ENCODE measurements at regions not wholly inside any gene's neighbourhood (a gene's known extent, or its start where the extent isn't known, plus 50 kb on each side); places are given as distances from the start of the nearest gene placed in this dataset.
"Not testable (repeated sequence)": the region's sequence is repeated elsewhere in the genome, so short reads cannot be mapped to it uniquely, and the experiment has no call there.

DNA sequence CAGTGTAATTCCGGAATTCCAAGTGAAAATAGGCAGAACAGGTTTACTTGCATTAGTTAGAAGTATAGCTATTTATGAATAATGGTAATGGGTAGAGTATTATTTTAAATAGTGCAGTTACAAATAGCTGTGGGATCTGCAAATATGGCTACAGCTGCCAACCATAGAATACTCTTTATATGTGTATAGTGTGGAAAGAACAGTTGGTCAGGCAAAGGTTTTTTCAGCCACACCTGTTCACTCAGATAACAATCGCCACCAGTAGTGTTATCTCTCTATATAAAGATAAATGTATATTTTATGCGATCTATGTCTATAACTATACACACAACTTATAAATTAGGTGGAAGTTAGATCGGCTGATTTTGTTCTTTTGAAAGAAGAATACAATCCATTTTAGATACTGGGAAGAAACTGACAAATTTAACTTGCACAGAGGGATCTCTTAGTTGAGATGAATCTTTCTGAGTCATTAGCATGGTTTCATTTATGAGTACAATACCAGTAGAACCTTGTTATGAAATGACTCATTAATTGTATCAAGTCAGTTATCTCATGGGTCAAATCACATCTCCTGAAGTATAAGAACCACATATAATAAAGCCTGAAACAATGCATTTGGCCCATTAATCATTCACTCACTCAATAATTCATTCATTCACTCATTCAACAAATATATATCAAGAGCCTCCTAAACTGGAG is 100.9 kb upstream of the NR3C2 start:
- no peak for DNase-seq (ENCODE audit: low read depth)

DNA sequence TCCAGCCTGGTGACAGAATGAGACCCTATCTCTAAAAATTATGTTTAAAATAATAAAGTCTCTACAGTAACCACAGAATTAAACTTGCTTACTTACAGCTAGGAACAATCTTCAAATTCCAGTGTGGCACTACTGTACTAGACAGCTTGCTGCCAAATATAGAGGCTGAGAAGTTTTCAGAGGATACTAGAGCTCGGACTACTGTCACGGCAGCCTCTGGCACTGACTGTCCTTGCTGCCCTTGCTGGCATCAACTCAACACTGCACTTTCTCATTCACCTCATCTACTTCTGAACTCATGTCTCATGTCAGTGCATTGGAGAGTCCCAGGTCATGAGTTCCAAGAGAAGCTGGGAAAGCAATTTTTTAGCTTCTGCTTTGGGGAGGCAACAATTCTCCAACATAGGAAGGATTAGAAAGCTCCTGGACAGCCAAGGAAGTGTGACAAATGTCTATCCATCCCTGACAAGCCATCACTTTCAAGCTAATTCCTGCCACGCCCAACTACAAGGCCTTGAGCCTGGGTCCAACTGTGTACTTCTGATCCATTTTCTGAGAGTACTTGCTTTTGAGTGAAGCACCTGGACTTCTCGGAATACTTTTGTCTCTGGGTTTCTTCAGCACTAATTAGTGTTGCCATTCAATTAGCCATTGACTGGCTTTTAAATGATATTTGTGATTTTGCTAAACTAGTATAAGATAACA is 98.6 kb upstream of the NR3C2 start:
- DNase-seq (ENCODE audit: low read depth): no peak

DNA sequence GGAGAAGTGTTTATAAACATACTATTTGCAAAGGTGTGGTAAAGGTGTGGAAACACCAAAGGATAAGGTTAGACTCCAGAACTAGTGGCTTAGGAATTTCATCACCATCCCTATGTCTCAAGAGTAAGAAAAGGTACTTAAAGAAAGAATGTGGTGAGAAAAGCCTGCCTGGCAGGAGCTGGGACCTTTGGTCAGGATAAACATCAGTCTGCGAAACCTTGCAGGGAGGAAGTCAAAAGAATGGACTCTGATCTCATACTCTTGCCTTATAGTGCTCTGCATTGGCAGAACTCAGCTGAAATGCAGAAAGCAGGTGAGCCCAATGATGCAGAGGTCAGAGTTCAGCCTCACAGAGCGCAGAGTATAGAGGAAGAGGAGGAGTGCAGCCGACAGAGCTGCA is 97.2 kb upstream of the NR3C2 start:
- DNase-seq (ENCODE audit: low read depth): no peak

DNA sequence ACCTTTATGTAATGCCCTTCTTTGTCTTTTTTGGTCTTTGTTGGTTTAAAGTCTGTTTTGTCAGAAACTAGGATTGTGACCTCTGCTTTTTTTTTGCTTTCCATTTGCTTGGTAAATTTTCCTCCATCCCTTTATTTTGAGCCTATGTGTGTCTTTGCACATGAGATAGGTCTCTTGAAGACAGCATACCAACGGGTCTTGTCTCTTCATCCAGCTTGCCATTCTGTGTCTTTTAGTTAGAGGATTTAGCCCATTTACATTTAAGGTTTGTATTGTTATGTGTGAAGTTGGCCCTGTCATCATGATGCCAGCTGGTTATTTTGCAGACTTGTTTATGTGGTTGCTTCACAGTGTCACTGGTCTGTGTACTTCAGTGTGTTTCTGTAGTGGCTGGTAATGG is 91.6 kb upstream of the NR3C2 start:
- not testable (repeated sequence) for DNase-seq (ENCODE audit: low read depth)

DNA sequence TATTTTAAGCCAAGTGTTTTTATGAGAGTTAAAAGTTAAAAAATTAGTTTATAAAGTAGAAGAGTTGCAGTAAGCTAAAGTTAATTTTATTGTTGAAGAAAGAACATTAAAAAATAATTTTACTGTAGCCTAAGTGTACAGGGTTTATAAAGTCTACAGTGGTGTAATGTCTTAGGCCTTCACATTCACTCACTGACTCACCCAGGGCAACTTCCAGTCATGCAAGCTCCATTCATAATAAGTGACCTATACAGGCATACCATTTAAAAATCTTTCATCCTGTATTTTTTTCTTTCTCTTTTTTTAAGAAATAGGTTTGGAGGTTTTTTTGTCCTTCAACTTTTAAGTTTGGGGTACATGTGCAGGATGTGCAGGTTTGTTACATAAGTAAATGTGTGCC is 87.9 kb upstream of the NR3C2 start:
- DNase-seq (ENCODE audit: low read depth): no peak

DNA sequence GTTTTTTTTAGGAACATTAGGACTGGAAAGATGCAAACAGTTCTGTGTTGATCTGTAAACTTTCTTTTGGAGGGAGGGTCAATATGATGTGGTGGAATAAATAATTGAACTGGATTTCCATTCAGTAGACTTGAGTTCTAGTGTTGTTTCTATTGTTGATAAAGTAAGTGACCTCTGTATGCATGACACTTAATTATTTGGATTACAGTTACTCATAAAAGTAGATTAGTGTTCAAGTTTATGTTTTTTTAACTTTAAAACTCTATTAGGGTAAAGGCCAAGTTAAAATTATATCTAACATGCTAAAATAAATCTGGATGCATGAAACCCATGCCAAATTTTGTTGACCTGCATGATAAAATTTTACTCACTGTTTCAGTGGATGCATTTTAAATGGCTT is 85.4 kb upstream of the NR3C2 start:
- no peak for DNase-seq (ENCODE audit: low read depth)

DNA sequence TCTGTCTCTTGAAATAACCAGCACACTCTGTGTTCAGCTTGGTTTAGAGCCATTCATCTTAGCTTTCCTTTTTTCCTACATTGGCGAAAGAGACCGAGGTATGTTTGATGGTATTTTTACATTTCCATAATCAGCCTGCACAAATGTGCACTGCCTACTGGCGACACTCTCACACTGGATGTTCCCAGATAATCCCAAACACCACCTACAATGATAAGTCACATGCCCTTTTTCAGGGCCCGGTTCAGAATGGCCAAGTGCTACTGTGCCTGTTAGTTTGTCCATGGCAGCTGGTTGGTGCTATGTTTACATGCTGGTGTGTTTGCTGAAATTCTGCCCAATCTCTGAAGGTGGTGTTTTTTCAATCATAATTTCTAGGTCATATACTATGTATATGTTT is 80.8 kb upstream of the NR3C2 start:
- DNase-seq (ENCODE audit: low read depth): no peak

DNA sequence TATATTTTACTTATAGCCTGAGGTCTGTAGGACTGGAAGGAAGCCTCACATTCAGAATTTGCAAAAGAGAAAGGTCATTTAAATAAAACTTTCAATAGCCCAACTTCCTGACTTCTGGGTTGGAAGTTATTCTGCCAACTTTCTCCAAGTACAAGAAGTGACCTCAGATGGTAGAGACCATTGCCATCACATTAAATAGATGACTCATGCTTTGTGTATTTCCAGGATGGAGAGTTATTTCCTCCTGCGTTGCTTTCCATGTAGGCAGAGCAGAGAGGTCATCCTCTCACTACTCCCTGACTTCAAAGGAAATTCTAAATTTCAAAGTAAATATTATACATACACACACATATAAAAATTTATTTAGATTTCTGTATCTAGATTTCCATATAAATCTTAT is 73.0 kb upstream of the NR3C2 start:
- no peak for DNase-seq (ENCODE audit: low read depth)

DNA sequence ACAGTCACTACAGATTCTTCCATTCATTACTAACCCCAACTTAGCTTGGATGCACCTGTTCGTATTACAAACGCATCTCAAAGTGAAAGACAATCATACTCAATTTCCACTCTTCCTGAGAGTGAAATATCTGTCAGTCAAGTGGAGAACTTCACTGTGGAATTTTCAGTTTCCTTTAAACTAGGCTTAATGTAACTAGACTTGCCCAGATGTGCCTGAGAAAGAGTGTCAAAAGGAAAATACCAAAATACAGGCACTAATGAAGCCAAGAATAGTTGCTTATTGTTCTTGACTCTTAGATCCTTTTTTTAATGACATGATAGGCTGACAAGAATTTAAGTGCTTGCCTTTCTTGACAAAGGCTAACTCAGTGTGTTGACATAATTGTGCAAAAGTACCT is 72.4 kb upstream of the NR3C2 start:
- no peak for DNase-seq (ENCODE audit: low read depth)

DNA sequence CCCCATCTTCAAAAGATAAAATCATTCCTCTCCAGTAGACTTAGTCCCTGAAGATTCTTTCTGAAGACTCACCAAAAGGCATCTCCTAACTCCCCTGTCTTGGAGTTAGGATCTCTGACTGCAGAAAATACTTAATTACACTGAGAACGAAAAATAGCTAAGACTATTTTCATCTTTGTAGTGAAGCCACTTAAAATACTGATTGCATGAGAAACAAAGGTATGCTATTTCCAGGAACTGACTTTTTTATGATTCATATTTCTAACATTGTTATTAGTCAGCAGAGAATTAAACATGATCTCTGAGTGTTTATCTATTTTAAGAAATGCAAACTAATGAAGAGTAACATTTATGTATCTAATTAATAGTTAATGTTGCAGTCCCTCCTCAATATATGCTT is 71.8 kb upstream of the NR3C2 start:
- no peak for DNase-seq (ENCODE audit: low read depth)

DNA sequence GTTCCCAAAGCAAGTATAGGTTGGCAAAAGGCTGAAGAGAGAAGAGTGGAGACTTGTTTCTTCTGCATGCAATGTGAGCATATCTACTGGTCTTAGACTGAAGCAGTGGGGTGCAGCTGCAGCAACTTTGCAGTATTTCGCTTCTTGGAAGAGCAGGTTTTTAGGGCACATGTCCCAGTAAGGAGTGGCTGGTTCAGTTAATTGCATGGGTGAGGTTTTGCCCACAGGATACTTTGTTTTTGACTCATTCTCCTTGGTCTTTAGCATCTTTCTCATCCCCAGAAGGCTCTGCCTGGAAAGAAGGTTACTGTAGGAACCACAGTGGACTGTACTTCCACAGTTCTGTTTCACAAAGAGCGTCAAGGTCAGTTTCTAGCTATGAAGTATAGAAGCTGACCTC is 68.0 kb upstream of the NR3C2 start:
- no peak for DNase-seq (ENCODE audit: low read depth)

DNA sequence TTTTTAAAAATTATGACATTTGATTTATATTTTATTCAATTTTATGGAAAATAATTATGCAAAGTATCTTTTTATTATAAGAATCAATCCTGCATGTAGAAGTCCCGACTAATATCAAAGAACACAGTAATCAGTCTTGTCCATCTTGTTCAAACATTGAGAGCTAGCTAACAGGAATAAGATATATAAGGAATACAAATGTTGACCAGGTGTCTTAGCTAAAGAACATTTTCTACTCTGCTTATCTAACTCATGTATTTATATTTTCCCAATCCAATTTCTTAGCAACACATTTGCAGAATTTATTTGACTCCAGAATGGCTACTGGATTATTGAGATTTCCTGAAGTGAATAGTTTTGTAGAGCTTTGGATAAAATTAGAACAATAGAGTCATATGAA is 61.5 kb upstream of the NR3C2 start:
- no peak for DNase-seq (ENCODE audit: low read depth)

DNA sequence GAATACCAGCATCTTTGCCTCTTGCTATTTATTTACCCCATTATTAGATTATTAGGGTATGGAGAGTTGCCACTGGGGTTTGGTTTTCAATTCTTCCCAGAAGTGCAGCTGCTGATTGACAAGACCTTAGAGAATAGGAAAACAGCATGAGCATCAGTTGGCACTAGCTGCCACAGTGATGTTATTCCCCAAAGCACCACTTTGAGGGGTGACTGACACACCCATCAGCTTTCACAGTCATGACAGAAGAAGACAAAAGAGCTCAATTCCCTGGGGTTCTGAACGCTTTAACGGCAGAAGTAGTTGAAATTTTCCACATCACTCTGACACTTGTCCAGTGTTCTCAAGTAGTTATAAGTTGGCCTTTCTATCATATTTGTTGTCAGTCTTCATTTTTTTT is 55.0 kb upstream of the NR3C2 start:
- no peak for DNase-seq (ENCODE audit: low read depth)

DNA sequence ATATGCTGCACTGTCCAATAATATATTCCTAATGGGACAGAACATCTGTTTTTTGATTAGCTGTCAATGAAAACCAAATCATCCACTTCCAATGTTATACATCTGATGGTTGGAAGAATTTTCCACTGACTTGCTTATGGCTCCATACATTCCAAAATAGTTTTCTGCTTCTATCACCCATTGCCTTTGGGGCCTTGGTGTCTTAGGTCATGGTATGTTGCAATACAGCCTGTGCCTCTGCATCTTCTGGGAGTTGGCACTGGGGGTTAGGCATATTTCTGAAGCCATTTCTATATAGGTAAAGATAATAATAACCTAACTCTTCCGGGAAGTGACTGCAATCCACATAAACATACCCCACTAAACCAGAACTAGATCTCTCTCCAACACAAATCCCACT is 53.2 kb upstream of the NR3C2 start:
- DNase-seq (ENCODE audit: low read depth): no peak
